Nephron (organoid): ENCODE measurements at regions not wholly inside any gene's neighbourhood (a gene's known extent, or its start where the extent isn't known, plus 50 kb on each side); places are given as distances from the start of the nearest gene placed in this dataset.

ENCODE experiments used
- H3K27ac Mint-ChIP-seq, 3 experiments: 2 replicates each; pipeline ENCODE4 v1.8.0; 2020; ENCODE audit warnings: mixed read lengths in 3 of 3, mild to moderate bottlenecking in 2 of 3, moderate library complexity in 1 of 3
- H3K27me3 Mint-ChIP-seq: 2 replicates; pipeline ENCODE4 v1.8.0; 2021; ENCODE audit warnings: low read depth, mild to moderate bottlenecking, moderate library complexity, mixed read lengths
- H3K36me3 Mint-ChIP-seq: 2 replicates; pipeline ENCODE4 v1.8.0; 2020; ENCODE audit warnings: low read depth, mixed read lengths
- H3K4me1 Mint-ChIP-seq: 2 replicates; pipeline ENCODE4 v1.8.0; 2020; ENCODE audit warnings: mixed read lengths
- H3K4me3 Mint-ChIP-seq, 3 experiments: 2 replicates each; pipeline ENCODE4 v1.8.0; 2020; ENCODE audit warnings: mild to moderate bottlenecking in 3 of 3, mixed read lengths in 3 of 3, moderate library complexity in 2 of 3
- H3K9me3 Mint-ChIP-seq: 2 replicates; pipeline ENCODE4 v1.8.0; 2020; ENCODE audit warnings: mixed read lengths
- CTCF ChIP-seq, 3 experiments: fragments of 200-600 bp; sonication (generic); IDR thresholded peaks; one replicate each; pipeline ENCODE4 v1.5.0; 2021; ENCODE audit warnings: antibody characterized with exemption in 3 of 3; ENCODE audit not compliant: unreplicated experiment in 3 of 3

- no peaks in the 10 kb centered on the region for H3K9me3 Mint-ChIP-seq
- H3K36me3 Mint-ChIP-seq = no peaks in the 10 kb centered on the region
Observed at GRCh38 chr3:98962189-98962930, 60.9 kb upstream of the DCBLD2 start.

GRCh38 chr3:98961161-98962155, 60.0 kb upstream of the DCBLD2 start:
- no peak overlapping the region for H3K27ac Mint-ChIP-seq
- H3K9me3 Mint-ChIP-seq = no peaks in the 10 kb centered on the region
- no peak for TF ChIP-seq CTCF (IDR thresholded peaks at IDR 0.05; ENCODE audit: unreplicated experiment in 3 of 3)
- H3K4me1 Mint-ChIP-seq = no peaks in the 10 kb centered on the region
- no peak overlapping the region for H3K4me3 Mint-ChIP-seq
- H3K27me3 Mint-ChIP-seq = no peaks in the 10 kb centered on the region
- H3K36me3 Mint-ChIP-seq = no peaks in the 10 kb centered on the region

More at GRCh38 chr3:98962189-98962930, 60.9 kb upstream of the DCBLD2 start:
- Mint-ChIP-seq H3K4me1 (no peaks in the 10 kb centered on the region), H3K27ac (no peak overlapping the region), H3K4me3 (no peak overlapping the region), H3K27me3 (no peaks in the 10 kb centered on the region)
- no peak for TF ChIP-seq CTCF (IDR thresholded peaks at IDR 0.05; ENCODE audit: unreplicated experiment in 3 of 3)

GRCh38 chr3:98957681-98958080, 56.2 kb upstream of the DCBLD2 start:
- Mint-ChIP-seq H3K4me3 (no peak overlapping the region), H3K4me1 (peaks cover 9% of the 10 kb centered on the region), H3K9me3 (no peaks in the 10 kb centered on the region), H3K27me3 (no peaks in the 10 kb centered on the region), H3K36me3 (no peaks in the 10 kb centered on the region), H3K27ac (no peak overlapping the region)
- no peak for TF ChIP-seq CTCF (IDR thresholded peaks at IDR 0.05; ENCODE audit: unreplicated experiment in 3 of 3)

GRCh38 chr3:98956008-98956407, 54.5 kb upstream of the DCBLD2 start:
- Mint-ChIP-seq H3K27ac (no peak overlapping the region), H3K9me3 (no peaks in the 10 kb centered on the region), H3K4me3 (no peak overlapping the region), H3K27me3 (peaks cover 4% of the 10 kb centered on the region), H3K36me3 (no peaks in the 10 kb centered on the region), H3K4me1 (peaks cover 10% of the 10 kb centered on the region)
- TF ChIP-seq CTCF (IDR thresholded peaks at IDR 0.05; ENCODE audit: unreplicated experiment in 3 of 3) = no peak

- no peak for TF ChIP-seq CTCF (IDR thresholded peaks at IDR 0.05; ENCODE audit: unreplicated experiment in 3 of 3)
- Mint-ChIP-seq H3K4me3 (no peak overlapping the region), H3K27me3 (peaks cover 4% of the 10 kb centered on the region), H3K4me1 (peaks cover 10% of the 10 kb centered on the region), H3K36me3 (no peaks in the 10 kb centered on the region), H3K9me3 (no peaks in the 10 kb centered on the region), H3K27ac (no peak overlapping the region)
Observed at GRCh38 chr3:98954791-98955604, 53.5 kb upstream of the DCBLD2 start.
